Esophagus squamous epithelium (tissue), 5 donors: ENCODE measurements at regions not wholly inside any gene's neighbourhood (a gene's known extent, or its start where the extent isn't known, plus 50 kb on each side); places are given as distances from the start of the nearest gene placed in this dataset.
A peak's percentile ranks its signal among the peaks of the same experiment; 100 is the strongest.
"Not testable (repeated sequence)": the region's sequence is repeated elsewhere in the genome, so short reads cannot be mapped to it uniquely, and the experiment has no call there.

Experiments used
- DNase-seq: peaks from one replicate; lab custom pipeline; 2025; lab: John Stamatoyannopoulos, UW
- H3K27ac ChIP-seq, 4 donors: fragments of 200-600 bp; sonication (generic); one replicate each; pipeline ENCODE4 v1.5.1; 2016 to 2019; ENCODE audit warnings: mild to moderate bottlenecking in 1 of 4
- H3K27me3 ChIP-seq, 4 donors: fragments of 200-600 bp; sonication (generic); 1 replicate in 3 of 4; 2 replicates in 1 of 4; pipeline versions ENCODE4 v1.5.1 to v1.6.0; 2017 to 2021; ENCODE audit warnings: antibody characterized with exemption in 1 of 4
- H3K36me3 ChIP-seq, 3 donors: fragments of 200-600 bp; sonication (generic); one replicate each; pipeline ENCODE4 v1.5.1; 2016 to 2019
- H3K4me1 ChIP-seq, 3 donors: fragments of 200-600 bp; sonication (generic); one replicate each; pipeline ENCODE4 v1.5.1; 2017 to 2019
- H3K4me3 ChIP-seq, 4 donors: fragments of 200-600 bp; sonication (generic); 1 replicate in 3 of 4; 2 replicates in 1 of 4; pipeline ENCODE4 v1.5.1; 2016 to 2019; ENCODE audit warnings: mild to moderate bottlenecking in 2 of 4, moderate library complexity in 1 of 4
- H3K9me3 ChIP-seq, 3 donors: fragments of 200-600 bp; sonication (generic); one replicate each; pipeline ENCODE4 v1.5.1; 2016 to 2019
- CTCF ChIP-seq, 6 experiments: fragments of 450-650 bp in 4 of 6; fragments of 200-600 bp in 2 of 6; sonication (generic) in 2 of 6; IDR thresholded peaks; one replicate each; pipeline ENCODE4 v1.5.1; 2016 to 2019; ENCODE audit warnings: antibody characterized with exemption in 6 of 6, mild to moderate bottlenecking in 4 of 6, moderate library complexity in 4 of 6
- POLR2A ChIP-seq, 4 donors: fragments of 450-650 bp; IDR thresholded peaks; one replicate each; pipeline ENCODE4 v1.6.1; 2017; ENCODE audit warnings: antibody characterized with exemption in 4 of 4, mild to moderate bottlenecking in 4 of 4, moderate library complexity in 3 of 4
- WGBS, 2 donors: methylation state at CpG; one replicate each; pipeline ENCODE4 v1.1.5; 2018; 5-methylcytosine and 5-hydroxymethylcytosine counted together
- intact Hi-C: fragments of 100-400 bp; cut with DNase I; formaldehyde crosslinking; loops from one replicate; pipeline ENCODE4 v1.15.0; 2022
- donor health status: DM: yes; HTN: yes; CAD: no.

GRCh38 chr19:20444202-20444885 lies 121.2 kb downstream of the ZNF737 start:
- WGBS, 2 donors: 29 to 33% methylated on average over 5 of the region's 5 CpGs
- Histone ChIP-seq H3K4me1 (no peaks in the 10 kb centered on the region), H3K27me3 (no peaks in the 10 kb centered on the region)

GRCh38 chr19:20432266-20432842 lies 133.2 kb downstream of the ZNF737 start:
- WGBS, 2 donors: 76% methylated on average over 4 of the region's 4 CpGs
- H3K9me3 ChIP-seq, H3K27ac ChIP-seq, intact Hi-C loops, H3K27me3 ChIP-seq, H3K4me1 ChIP-seq, DNase-seq, H3K4me3 ChIP-seq, H3K36me3 ChIP-seq: not testable (repeated sequence)

More at GRCh38 chr19:20444202-20444885, 121.2 kb downstream of the ZNF737 start:
- Histone ChIP-seq H3K9me3 (peaks cover 0 to 8% (median 0%) of the 10 kb centered on the region in 3 donors), H3K27ac (no peak overlapping the region), H3K4me3 (no peak overlapping the region), H3K36me3 (no peaks in the 10 kb centered on the region)
- TF ChIP-seq POLR2A (IDR thresholded peaks at IDR 0.05): no peak
- TF ChIP-seq CTCF (IDR thresholded peaks at IDR 0.05): no peak
- no peak for DNase-seq
- intact Hi-C loops: no loop called here

- DNase-seq: no peak
- TF ChIP-seq CTCF (IDR thresholded peaks at IDR 0.05): no peak
- TF ChIP-seq POLR2A (IDR thresholded peaks at IDR 0.05): no peak
- Histone ChIP-seq H3K36me3 (no peaks in the 10 kb centered on the region), H3K27ac (no peak overlapping the region), H3K4me1 (no peaks in the 10 kb centered on the region), H3K27me3 (no peaks in the 10 kb centered on the region), H3K9me3 (peaks cover 0 to 8% (median 0%) of the 10 kb centered on the region in 3 donors), H3K4me3 (no peak overlapping the region)
- intact Hi-C loops: no loop called here
- WGBS, 2 donors: 78 to 90% methylated on average over 3 to 5 of the region's 5 CpGs
Observed at GRCh38 chr19:20431826-20432225, 133.8 kb downstream of the ZNF737 start.

GRCh38 chr19:20423381-20424197 lies 142.0 kb downstream of the ZNF737 start:
- Histone ChIP-seq H3K27ac (peak overlapping the region; percentile 81 to 92 (median 88)), H3K4me1 (peaks cover 0 to 11% (median 0%) of the 10 kb centered on the region in 3 donors), H3K36me3 (no peaks in the 10 kb centered on the region), H3K9me3 (peaks cover 0 to 9% (median 0%) of the 10 kb centered on the region in 3 donors), H3K4me3 (peak overlapping the region; percentile 45 to 69 (median 62)), H3K27me3 (no peaks in the 10 kb centered on the region)
- 8 to 14% methylated on average over 44 of the region's 44 CpGs for WGBS, 2 donors
- TF ChIP-seq CTCF (IDR thresholded peaks at IDR 0.05): no peak
- no peak for TF ChIP-seq POLR2A (IDR thresholded peaks at IDR 0.05)
- intact Hi-C loops: no loop called here
- DNase-seq: no peak

GRCh38 chr19:20422216-20423205 lies 143.1 kb downstream of the ZNF737 start:
- intact Hi-C loops: no loop called here
- DNase-seq: no peak
- WGBS, 2 donors: 84% methylated on average over 20 to 22 of the region's 22 CpGs
- H3K27me3 ChIP-seq: no peaks in the 10 kb centered on the region
- H3K27ac ChIP-seq: peak overlapping the region in 3 of 4 donors; percentile 53 to 89 (median 88)
- no peak for TF ChIP-seq CTCF (IDR thresholded peaks at IDR 0.05)
- TF ChIP-seq POLR2A (IDR thresholded peaks at IDR 0.05): no peak
- H3K4me3 ChIP-seq: peak overlapping the region; percentile 45 to 69 (median 62)
- peaks cover 0 to 9% (median 0%) of the 10 kb centered on the region in 3 donors for H3K9me3 ChIP-seq
- peaks cover 0 to 11% (median 0%) of the 10 kb centered on the region in 3 donors for H3K4me1 ChIP-seq
- no peaks in the 10 kb centered on the region for H3K36me3 ChIP-seq
